Hepatocyte (in vitro differentiated cells): ENCODE measurements at regions not wholly inside any gene's neighbourhood (a gene's known extent, or its start where the extent isn't known, plus 50 kb on each side); places are given as distances from the start of the nearest gene placed in this dataset.

Source experiments
- DNase-seq: peaks from one replicate; pipeline ENCODE4 v3.0.0-alpha.2; 2016; ENCODE audit warnings: low spot score
- H2AFZ ChIP-seq: fragments of 200-600 bp; sonication (generic); 2 replicates; pipeline ENCODE4 v1.6.0; 2016; ENCODE audit warnings: antibody characterized with exemption, mild to moderate bottlenecking
- H3K27ac ChIP-seq: fragments of 200-600 bp; sonication (generic); 2 replicates; pipeline ENCODE4 v1.5.1; 2016; ENCODE audit warnings: mild to moderate bottlenecking
- H3K27me3 ChIP-seq: fragments of 200-600 bp; sonication (generic); 2 replicates; pipeline ENCODE4 v1.6.1; 2016
- H3K36me3 ChIP-seq: fragments of 200-600 bp; sonication (generic); replicated peaks from 2 replicates; pipeline ENCODE4 v1.5.1; 2016; ENCODE audit warnings: low read depth; ENCODE audit not compliant: insufficient read depth
- H3K4me1 ChIP-seq: fragments of 200-600 bp; sonication (generic); 2 replicates; pipeline ENCODE4 v1.5.1; 2016; ENCODE audit warnings: mild to moderate bottlenecking, moderate library complexity; ENCODE audit not compliant: insufficient read depth
- H3K4me2 ChIP-seq: fragments of 200-600 bp; sonication (generic); 2 replicates; pipeline ENCODE4 v1.6.0; 2016
- H3K4me3 ChIP-seq: fragments of 200-600 bp; sonication (generic); 2 replicates; pipeline ENCODE4 v1.5.1; 2016; ENCODE audit warnings: mild to moderate bottlenecking
- H3K79me2 ChIP-seq: fragments of 200-600 bp; sonication (generic); 2 replicates; pipeline ENCODE4 v1.6.0; 2017; ENCODE audit warnings: mild to moderate bottlenecking
- H3K9me2 ChIP-seq: fragments of 200-600 bp; sonication (generic); replicated peaks from 2 replicates; pipeline ENCODE4 v1.6.0; 2017; ENCODE audit warnings: mild to moderate bottlenecking; ENCODE audit not compliant: insufficient read depth
- H3K9me3 ChIP-seq: fragments of 200-600 bp; sonication (generic); 2 replicates; pipeline ENCODE4 v1.5.1; 2016; ENCODE audit warnings: low read depth, mild to moderate bottlenecking
- H4K20me1 ChIP-seq: fragments of 200-600 bp; sonication (generic); 2 replicates; pipeline ENCODE4 v1.6.0; 2016; ENCODE audit warnings: mild to moderate bottlenecking; ENCODE audit not compliant: insufficient read depth, poor library complexity, severe bottlenecking
- EZH2 ChIP-seq: fragments of 200-600 bp; sonication (generic); IDR thresholded peaks from 2 replicates; pipeline ENCODE4 v1.6.1; 2016; ENCODE audit warnings: antibody characterized with exemption, mild to moderate bottlenecking, borderline replicate concordance
- EZH2phosphoT487 ChIP-seq: fragments of 200-600 bp; sonication (generic); IDR thresholded peaks from one replicate; pipeline ENCODE4 v1.6.1; 2018; ENCODE audit warnings: antibody characterized with exemption, mild to moderate bottlenecking, low read depth, moderate library complexity; ENCODE audit not compliant: unreplicated experiment, severe bottlenecking
- WGBS: methylation state at CpG from one replicate; pipeline ENCODE4 v1.1.6; 2016; ENCODE audit warnings: low lambda C conversion rate; ENCODE audit errors: missing lambda C conversion rate; 5-methylcytosine and 5-hydroxymethylcytosine counted together
- TF ChIP-seq, protein P1 (sequence below): fragments of 200-600 bp; sonication (generic); IDR thresholded peaks from 2 replicates; pipeline ENCODE4 v1.5.1; 2016; ENCODE audit warnings: antibody characterized with exemption, mild to moderate bottlenecking; ENCODE audit not compliant: poor library complexity

GRCh38 chr3:38925351-38925750, 109.3 kb upstream of the SCN10A start:
- WGBS: 79% methylated on average over 6 of the region's 6 CpGs
- TF ChIP-seq EZH2 (no peak), EZH2phosphoT487 (no peak)
- no peaks in the 10 kb centered on the region for H3K9me3 ChIP-seq
- no peaks in the 10 kb centered on the region for H3K27me3 ChIP-seq
- no peak for DNase-seq
- H3K36me3 ChIP-seq: no peaks in the 10 kb centered on the region
- H3K9me2 ChIP-seq: no peaks in the 10 kb centered on the region
- H3K27ac ChIP-seq: no peak overlapping the region
- H3K4me3 ChIP-seq: no peak overlapping the region
- no peaks in the 10 kb centered on the region for H3K4me1 ChIP-seq
- no peak overlapping the region for H3K4me2 ChIP-seq
- H2AFZ ChIP-seq: no peak overlapping the region
- H4K20me1 ChIP-seq: no peaks in the 10 kb centered on the region
- H3K79me2 ChIP-seq: no peaks in the 10 kb centered on the region

- Histone ChIP-seq H3K27ac (no peak overlapping the region), H4K20me1 (no peaks in the 10 kb centered on the region), H3K9me2 (no peaks in the 10 kb centered on the region), H3K9me3 (no peaks in the 10 kb centered on the region), H3K4me3 (no peak overlapping the region), H3K4me2 (no peak overlapping the region), H3K4me1 (no peaks in the 10 kb centered on the region), H3K27me3 (no peaks in the 10 kb centered on the region), H2AFZ (no peak overlapping the region), H3K79me2 (no peaks in the 10 kb centered on the region), H3K36me3 (no peaks in the 10 kb centered on the region)
- WGBS: 100% methylated on average over 1 of the region's 1 CpG
- no peak for DNase-seq
- TF ChIP-seq EZH2phosphoT487 (no peak), EZH2 (no peak)
- TF ChIP-seq, protein P1, sequence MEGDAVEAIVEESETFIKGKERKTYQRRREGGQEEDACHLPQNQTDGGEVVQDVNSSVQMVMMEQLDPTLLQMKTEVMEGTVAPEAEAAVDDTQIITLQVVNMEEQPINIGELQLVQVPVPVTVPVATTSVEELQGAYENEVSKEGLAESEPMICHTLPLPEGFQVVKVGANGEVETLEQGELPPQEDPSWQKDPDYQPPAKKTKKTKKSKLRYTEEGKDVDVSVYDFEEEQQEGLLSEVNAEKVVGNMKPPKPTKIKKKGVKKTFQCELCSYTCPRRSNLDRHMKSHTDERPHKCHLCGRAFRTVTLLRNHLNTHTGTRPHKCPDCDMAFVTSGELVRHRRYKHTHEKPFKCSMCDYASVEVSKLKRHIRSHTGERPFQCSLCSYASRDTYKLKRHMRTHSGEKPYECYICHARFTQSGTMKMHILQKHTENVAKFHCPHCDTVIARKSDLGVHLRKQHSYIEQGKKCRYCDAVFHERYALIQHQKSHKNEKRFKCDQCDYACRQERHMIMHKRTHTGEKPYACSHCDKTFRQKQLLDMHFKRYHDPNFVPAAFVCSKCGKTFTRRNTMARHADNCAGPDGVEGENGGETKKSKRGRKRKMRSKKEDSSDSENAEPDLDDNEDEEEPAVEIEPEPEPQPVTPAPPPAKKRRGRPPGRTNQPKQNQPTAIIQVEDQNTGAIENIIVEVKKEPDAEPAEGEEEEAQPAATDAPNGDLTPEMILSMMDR: no peak
Observed at GRCh38 chr3:38916706-38917105, 100.7 kb upstream of the SCN10A start.

DNA sequence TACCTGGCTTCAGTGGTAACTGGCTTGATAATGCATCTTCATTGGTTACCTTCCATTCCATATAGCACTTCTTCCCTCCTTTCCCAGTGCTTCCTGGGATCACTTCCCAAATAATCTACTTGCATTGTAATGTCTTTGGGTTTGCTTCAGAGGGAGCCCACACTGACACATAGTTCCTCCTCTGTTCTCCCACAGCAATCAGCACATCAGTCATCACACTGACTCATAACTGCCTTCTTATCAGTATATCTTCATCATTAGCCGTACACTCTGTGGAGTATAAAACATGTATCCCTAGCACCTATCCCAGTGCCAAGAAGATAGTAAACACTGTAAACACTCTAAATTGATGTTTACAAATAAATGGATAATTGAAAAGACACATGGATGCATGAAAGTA, 91.4 kb upstream of the SCN10A start:
- Histone ChIP-seq H3K27ac (no peak overlapping the region), H3K79me2 (no peaks in the 10 kb centered on the region), H3K4me1 (no peaks in the 10 kb centered on the region), H4K20me1 (no peaks in the 10 kb centered on the region), H3K4me3 (no peak overlapping the region), H2AFZ (no peak overlapping the region), H3K27me3 (no peaks in the 10 kb centered on the region), H3K9me2 (no peaks in the 10 kb centered on the region), H3K4me2 (no peak overlapping the region), H3K36me3 (no peaks in the 10 kb centered on the region), H3K9me3 (no peaks in the 10 kb centered on the region)
- TF ChIP-seq, protein P1: no peak
- TF ChIP-seq EZH2: no peak
- no peak for TF ChIP-seq EZH2phosphoT487
- 55% methylated on average over 1 of the region's 1 CpG for WGBS
- DNase-seq: no peak

DNA sequence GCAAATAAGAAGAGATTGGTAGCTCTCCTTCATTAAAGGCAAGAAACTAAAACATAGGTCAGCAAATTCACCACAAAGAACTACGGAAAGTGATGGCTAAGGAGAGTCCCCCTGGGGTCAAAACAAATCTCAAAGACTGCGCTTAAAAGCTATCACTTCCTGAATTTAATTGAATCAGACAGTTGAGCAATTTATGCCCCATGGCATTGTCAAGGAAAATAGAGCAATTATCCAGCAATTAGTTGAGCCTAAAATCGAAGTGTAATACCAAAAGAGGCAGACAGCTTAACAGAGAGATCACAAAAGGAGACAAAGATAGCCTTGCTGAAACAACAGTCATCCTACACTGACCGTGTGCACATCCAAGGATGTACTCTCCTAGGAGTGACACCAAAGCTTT, 74.4 kb upstream of the SCN10A start:
- no peak for DNase-seq
- H3K4me1 ChIP-seq: no peaks in the 10 kb centered on the region
- H3K27me3 ChIP-seq: no peaks in the 10 kb centered on the region
- no peaks in the 10 kb centered on the region for H4K20me1 ChIP-seq
- H3K4me3 ChIP-seq: no peak overlapping the region
- H3K36me3 ChIP-seq: no peaks in the 10 kb centered on the region
- WGBS: 77% methylated on average over 4 of the region's 4 CpGs
- H3K9me3 ChIP-seq: no peaks in the 10 kb centered on the region
- no peak overlapping the region for H3K4me2 ChIP-seq
- no peak overlapping the region for H3K27ac ChIP-seq
- TF ChIP-seq EZH2phosphoT487: no peak
- no peak for TF ChIP-seq EZH2
- TF ChIP-seq, protein P1: no peak
- no peaks in the 10 kb centered on the region for H3K79me2 ChIP-seq
- H2AFZ ChIP-seq: no peak overlapping the region
- no peaks in the 10 kb centered on the region for H3K9me2 ChIP-seq
